Effector memory CD8-positive, alpha-beta T cell (primary cell): ENCODE measurements at regions not wholly inside any gene's neighbourhood (a gene's known extent, or its start where the extent isn't known, plus 50 kb on each side); places are given as distances from the start of the nearest gene placed in this dataset.
"Not testable (repeated sequence)": the region's sequence is repeated elsewhere in the genome, so short reads cannot be mapped to it uniquely, and the experiment has no call there.

Source experiments
- ATAC-seq: fragments of 150-1000 bp; cut with Tn5 transposase; replicated peaks from 2 replicates; pipeline ENCODE4 v1.10.0; 2021; ENCODE audit warnings: mild to moderate bottlenecking, moderate library complexity
- DNase-seq, 3 experiments: peaks; one replicate each; pipeline ENCODE4 v3.0.0; 2021
- H3K27ac Mint-ChIP-seq, 2 donors: one replicate each; pipeline ENCODE4 v1.8.0; 2022; ENCODE audit warnings: mild to moderate bottlenecking in 2 of 2, mixed read lengths in 2 of 2, moderate library complexity in 2 of 2
- H3K27me3 Mint-ChIP-seq, 2 donors: one replicate each; pipeline ENCODE4 v1.8.0; 2022; ENCODE audit warnings: mixed read lengths in 2 of 2
- H3K36me3 Mint-ChIP-seq: one replicate; pipeline ENCODE4 v1.8.0; 2022; ENCODE audit warnings: mild to moderate bottlenecking, moderate library complexity, mixed read lengths; ENCODE audit not compliant: insufficient read depth
- H3K4me1 Mint-ChIP-seq, 2 donors: one replicate each; pipeline ENCODE4 v1.8.0; 2022; ENCODE audit warnings: low read depth in 2 of 2, mixed read lengths in 2 of 2
- H3K4me3 Mint-ChIP-seq, 2 donors: one replicate each; pipeline ENCODE4 v1.8.0; 2022; ENCODE audit warnings: mild to moderate bottlenecking in 2 of 2, mixed read lengths in 2 of 2, moderate library complexity in 2 of 2
- H3K9me3 Mint-ChIP-seq, 2 donors: one replicate each; pipeline ENCODE4 v1.8.0; 2022; ENCODE audit warnings: mixed read lengths in 2 of 2

DNA sequence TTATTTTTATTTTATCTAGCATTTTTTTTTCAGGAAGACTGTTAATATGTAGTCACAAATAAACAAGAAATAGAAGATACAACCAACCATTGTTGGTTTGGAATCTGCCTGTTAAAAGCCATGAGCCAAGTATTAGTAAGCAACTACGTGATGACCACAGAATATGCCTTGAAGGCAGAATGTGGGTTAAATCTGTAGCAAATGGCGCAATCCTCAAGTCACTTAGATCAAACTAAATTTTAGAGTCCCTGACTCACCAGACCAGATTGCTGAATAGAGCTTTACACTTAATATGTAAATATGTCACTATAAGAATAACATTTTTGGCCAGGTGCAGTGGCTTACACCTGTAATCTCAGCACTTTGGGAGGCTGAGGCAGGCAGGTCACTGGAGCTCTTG, 800.1 kb upstream of the CITED2 start:
- Mint-ChIP-seq H3K27me3 (peaks cover 6% of the 10 kb centered on the region in 2 donors), H3K4me1 (peaks cover 0 to 4% of the 10 kb centered on the region in 2 donors), H3K36me3 (no peaks in the 10 kb centered on the region), H3K27ac (no peak overlapping the region), H3K9me3 (peaks cover 0 to 4% of the 10 kb centered on the region in 2 donors), H3K4me3 (no peak overlapping the region)
- ATAC-seq (no peak), DNase-seq (no peak)

DNA sequence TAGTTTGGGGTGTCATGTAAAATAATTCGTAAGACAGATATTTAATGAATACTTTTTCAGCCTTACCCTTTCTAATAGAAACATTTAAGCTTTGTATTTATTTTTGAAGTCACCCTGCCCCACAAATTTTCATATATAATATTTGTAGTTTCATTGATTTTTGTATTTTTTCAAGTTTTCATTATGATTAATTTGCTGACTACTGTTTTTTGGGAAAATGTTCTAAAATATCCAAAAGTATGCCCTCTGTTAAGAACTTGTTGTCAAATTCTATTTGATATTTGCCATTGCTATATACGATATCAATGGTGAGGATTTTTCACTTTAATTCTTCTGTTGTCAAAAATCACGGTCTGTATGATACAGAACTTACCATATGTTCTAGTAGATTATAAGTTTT, 793.9 kb upstream of the CITED2 start:
- H3K4me1 Mint-ChIP-seq = peaks cover 0 to 4% of the 10 kb centered on the region in 2 donors
- H3K36me3 Mint-ChIP-seq = no peaks in the 10 kb centered on the region
- peaks cover 0 to 4% of the 10 kb centered on the region in 2 donors for H3K9me3 Mint-ChIP-seq
- peaks cover 6% of the 10 kb centered on the region in 2 donors for H3K27me3 Mint-ChIP-seq
- ATAC-seq = no peak
- H3K4me3 Mint-ChIP-seq = no peak overlapping the region
- no peak overlapping the region for H3K27ac Mint-ChIP-seq
- DNase-seq = no peak

DNA sequence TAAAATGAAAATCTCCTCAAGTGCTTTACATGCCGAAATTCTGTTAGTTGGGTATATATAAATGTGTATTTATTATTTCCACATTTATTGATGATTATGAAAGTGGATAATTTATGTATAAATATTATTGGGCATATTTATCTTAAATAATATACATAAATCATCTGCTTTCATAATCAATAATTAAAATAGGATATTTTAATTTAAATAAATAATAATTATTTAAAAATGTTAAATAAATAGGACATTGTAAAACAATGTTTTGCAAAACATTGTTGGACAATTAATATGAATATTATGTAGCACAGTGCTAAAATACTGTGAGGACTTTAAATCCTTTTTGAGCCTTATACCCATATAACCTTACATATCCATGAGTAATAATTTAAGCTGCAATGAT, 786.5 kb upstream of the CITED2 start:
- peaks cover 0 to 2% of the 10 kb centered on the region in 2 donors for H3K9me3 Mint-ChIP-seq

DNA sequence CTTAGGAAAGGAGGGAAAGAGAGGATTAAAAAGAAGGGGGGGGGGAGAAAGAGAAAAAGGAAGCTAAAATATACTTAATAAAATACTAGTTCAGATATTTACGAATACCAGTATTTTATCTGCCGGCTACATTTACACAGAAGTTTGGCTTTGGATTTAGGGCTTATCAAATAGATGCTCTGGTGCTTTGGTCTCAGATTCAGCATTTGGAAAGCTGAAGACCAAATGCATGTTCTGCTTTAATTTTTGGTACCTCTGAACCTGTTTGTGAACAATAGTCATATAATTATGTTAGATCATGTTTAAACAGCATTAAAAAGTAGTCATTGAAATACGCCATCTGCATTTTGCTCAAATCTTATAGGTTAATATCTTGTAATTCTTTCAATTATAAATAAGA, 786.0 kb upstream of the CITED2 start:
- Mint-ChIP-seq H3K9me3 (peaks cover 0 to 2% of the 10 kb centered on the region in 2 donors), H3K27me3 (no peaks in the 10 kb centered on the region), H3K27ac (no peak overlapping the region), H3K4me3 (no peak overlapping the region), H3K4me1 (no peaks in the 10 kb centered on the region), H3K36me3 (no peaks in the 10 kb centered on the region)
- DNase-seq = no peak
- ATAC-seq = no peak

More for the DNA sequence above, 786.5 kb upstream of the CITED2 start:
- Mint-ChIP-seq H3K27me3 (no peaks in the 10 kb centered on the region), H3K36me3 (no peaks in the 10 kb centered on the region), H3K4me1 (no peaks in the 10 kb centered on the region), H3K4me3 (no peak overlapping the region), H3K27ac (no peak overlapping the region)
- DNase-seq (no peak), ATAC-seq (no peak)

DNA sequence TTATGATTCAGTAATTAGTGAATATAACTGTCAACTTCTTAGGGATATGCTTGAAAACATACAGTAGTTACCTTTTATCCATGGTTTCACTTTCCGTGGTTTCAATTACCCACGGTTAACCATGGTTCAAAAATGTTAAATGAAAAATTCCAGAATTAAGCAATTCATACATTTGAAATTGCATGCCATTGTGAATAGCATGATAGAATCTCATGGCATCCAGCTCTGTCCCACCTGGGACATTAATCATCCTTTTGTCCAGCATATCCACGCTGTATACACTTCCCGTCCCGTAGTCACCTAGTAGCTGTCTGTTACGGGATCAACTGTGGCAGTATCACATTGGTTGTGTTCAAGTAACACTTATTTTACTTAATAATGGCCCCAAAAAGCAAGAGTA, 781.7 kb upstream of the CITED2 start:
- H3K27me3 Mint-ChIP-seq = no peaks in the 10 kb centered on the region
- H3K9me3 Mint-ChIP-seq = no peaks in the 10 kb centered on the region
- no peak for DNase-seq
- H3K4me1 Mint-ChIP-seq = no peaks in the 10 kb centered on the region
- no peak overlapping the region for H3K4me3 Mint-ChIP-seq
- ATAC-seq = no peak
- H3K36me3 Mint-ChIP-seq = no peaks in the 10 kb centered on the region
- H3K27ac Mint-ChIP-seq = no peak overlapping the region

DNA sequence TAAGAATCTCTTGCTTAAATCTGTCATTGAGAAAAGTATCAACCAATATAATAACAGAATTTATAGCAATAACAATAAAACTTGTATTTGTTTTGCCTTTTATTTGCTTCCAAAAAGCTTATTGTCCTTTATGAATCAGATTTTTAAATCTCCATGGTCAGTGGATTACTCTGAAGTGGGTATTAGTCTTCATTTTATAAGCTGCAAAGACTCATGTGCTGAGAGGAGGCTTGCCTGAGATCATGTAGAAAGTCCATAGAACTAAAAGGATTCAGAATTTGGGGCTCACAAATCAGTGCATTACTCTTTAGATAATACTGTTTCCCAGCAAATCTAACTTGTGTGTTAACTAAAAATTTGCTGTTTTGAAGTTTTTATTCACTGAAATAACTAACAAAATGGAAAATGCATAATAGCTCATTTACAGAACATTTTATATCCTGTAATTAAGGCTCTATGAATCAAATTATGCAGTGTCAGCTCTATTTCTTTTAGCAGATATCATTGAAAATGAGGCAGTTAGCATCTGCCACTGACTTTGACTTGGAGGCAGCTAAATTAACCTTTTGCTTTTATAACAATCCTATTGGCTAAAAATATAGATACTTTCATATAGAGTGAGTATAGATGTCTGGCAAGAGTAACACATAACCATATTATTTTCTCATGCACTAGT, 781.1 kb upstream of the CITED2 start:
- Mint-ChIP-seq H3K36me3 (no peaks in the 10 kb centered on the region), H3K27me3 (no peaks in the 10 kb centered on the region), H3K27ac (no peak overlapping the region), H3K4me1 (no peaks in the 10 kb centered on the region), H3K4me3 (no peak overlapping the region), H3K9me3 (no peaks in the 10 kb centered on the region)
- DNase-seq = no peak
- no peak for ATAC-seq

DNA sequence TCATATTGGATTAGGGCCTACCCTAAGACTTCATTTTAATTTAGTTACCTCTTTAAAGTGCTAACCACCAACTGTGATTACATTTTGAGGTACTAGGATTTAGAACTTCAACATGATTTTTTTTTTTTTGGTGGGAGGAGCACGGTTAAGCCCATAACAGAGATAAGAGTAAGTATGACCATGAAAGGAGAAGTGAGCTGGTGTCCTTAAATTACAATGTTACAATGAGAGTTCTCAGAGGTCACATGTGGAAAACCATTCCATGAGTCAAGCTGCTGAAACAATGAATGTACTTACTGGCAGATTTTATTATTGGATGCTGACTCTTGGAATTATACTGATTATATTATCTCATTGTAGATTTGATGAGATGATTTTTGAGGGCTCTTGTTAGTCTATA, 779.3 kb upstream of the CITED2 start:
- no peak for ATAC-seq
- no peak for DNase-seq
- no peaks in the 10 kb centered on the region for H3K36me3 Mint-ChIP-seq
- no peak overlapping the region for H3K4me3 Mint-ChIP-seq
- H3K27me3 Mint-ChIP-seq = no peaks in the 10 kb centered on the region
- no peak overlapping the region for H3K27ac Mint-ChIP-seq
- no peaks in the 10 kb centered on the region for H3K9me3 Mint-ChIP-seq
- H3K4me1 Mint-ChIP-seq = no peaks in the 10 kb centered on the region

DNA sequence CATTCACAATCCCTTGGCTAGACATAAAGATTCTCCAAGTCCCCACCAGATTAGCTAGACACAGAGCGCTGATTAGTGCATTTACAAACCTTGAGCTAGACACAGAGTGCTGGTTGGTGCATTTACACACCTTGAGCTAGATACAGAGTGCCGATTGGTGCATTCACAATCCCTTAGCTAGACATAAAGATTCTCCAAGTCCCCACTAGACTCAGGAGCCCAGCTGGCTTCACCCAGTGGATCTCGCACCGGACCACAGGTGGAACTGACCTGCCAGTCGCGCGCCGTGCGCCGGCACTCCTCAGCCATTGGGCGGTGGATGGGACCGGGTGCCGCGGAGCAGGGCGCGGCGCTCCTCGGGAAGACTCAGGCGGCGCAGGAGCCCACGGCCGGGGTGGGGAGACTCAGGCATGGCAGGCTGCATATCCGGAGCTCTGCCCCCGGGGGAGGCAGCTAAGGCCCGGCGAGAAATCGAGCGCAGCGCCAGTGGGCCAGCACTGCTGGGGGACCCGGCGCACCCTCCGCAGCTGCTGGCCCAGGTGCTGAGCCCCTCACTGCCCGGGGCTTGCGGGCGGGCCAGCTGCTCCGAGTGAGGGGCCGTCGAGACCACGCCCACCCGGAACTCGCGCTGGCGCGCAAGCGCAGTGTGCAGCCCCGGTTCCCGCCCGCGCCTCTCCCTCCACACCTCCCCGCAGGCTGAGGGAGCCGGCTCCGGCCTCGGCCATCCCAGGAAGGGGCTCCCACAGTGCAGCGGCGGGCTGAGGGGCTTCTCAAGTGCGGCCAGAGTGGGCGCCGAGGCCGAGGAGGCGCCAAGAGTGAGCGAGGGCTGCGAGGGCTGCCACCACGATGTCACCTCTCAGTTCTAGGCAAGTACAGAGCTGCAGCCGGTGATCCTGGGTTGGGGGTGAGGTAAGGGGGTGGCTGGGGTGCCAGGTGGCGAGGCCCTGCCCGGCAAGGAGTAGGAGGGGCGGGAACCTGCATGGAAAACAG, 773.7 kb upstream of the CITED2 start:
- not testable (repeated sequence) for H3K36me3 Mint-ChIP-seq, H3K27me3 Mint-ChIP-seq, H3K4me3 Mint-ChIP-seq, ATAC-seq, DNase-seq, H3K9me3 Mint-ChIP-seq, H3K4me1 Mint-ChIP-seq, H3K27ac Mint-ChIP-seq

DNA sequence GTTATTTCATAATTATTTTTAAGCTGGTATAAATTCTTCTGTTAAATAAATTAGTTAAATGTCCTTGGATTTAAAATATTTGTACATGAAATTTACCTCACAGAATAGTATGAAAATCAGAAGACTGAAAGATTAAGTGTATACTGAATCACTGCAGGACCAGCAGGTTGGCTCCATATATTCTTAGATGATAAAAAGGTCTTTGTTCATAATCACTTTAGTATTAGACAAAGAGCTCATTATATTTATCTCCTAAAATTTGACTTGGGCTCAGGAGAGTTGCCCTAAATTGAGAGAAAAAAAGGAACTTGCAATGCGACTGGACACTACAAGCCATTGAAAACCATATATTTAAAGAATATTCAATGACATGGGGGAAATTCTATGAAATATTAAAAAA, 766.4 kb upstream of the CITED2 start:
- H3K4me1 Mint-ChIP-seq = no peaks in the 10 kb centered on the region
- no peaks in the 10 kb centered on the region for H3K36me3 Mint-ChIP-seq
- H3K4me3 Mint-ChIP-seq = no peak overlapping the region
- DNase-seq (no peak), ATAC-seq (no peak)
- no peaks in the 10 kb centered on the region for H3K9me3 Mint-ChIP-seq
- no peak overlapping the region for H3K27ac Mint-ChIP-seq
- H3K27me3 Mint-ChIP-seq = no peaks in the 10 kb centered on the region

DNA sequence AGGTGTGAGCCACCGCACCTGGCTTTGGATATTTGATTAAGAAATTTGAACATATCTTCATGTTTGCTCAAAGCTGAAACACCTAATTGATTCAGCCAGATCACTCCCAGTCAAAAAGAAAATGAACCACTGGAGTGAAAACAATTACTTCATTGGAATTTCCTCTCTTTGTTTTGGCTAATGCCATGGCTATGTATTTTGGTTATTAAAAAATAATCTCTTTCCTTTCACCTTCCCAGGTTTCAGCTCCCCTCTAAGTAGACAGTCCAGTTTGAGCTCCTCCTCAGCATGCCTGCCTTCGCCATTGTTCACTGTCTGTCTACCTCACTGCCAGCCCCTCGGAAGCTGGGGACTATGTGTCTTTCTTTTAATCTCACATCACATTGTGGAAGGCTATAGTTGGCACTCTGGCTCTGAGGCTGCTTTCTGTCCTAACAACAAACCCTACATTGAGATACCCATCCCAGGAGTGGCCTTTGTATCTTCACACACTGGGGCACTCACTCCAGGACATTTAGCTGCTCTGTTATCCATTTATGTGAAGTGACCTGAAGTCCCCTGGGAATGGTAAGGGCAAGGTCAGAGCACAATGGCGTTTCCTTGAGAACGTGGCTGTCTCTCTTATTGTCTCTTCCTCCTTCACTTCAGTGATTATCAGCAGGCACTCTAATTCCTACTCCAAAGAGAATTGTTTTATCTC, 764.0 kb upstream of the CITED2 start:
- H3K4me3 Mint-ChIP-seq = no peak overlapping the region
- no peaks in the 10 kb centered on the region for H3K27me3 Mint-ChIP-seq
- no peaks in the 10 kb centered on the region for H3K4me1 Mint-ChIP-seq
- no peaks in the 10 kb centered on the region for H3K9me3 Mint-ChIP-seq
- H3K27ac Mint-ChIP-seq = no peak overlapping the region
- no peaks in the 10 kb centered on the region for H3K36me3 Mint-ChIP-seq
- ATAC-seq = no peak
- DNase-seq = no peak

DNA sequence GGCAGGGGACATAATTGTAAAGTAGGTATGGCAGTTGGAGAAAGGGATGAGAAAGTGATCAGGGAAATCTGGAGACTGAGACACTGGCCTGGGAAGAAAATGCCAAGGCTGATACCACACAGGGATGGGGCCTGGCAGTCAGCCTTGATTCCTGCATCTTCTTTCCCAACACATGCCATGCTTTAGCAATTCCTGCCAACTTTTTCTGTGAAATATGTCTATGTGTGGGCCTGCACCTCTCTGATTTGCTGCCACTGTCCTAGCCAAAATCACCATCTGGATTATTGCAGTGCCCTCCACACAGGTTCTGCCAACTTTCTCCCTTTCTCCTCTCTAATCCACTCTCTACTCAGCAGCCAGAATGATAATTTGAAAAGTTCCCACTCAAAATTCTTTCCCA, 759.8 kb upstream of the CITED2 start:
- DNase-seq (no peak), ATAC-seq (no peak)
- H3K4me3 Mint-ChIP-seq = no peak overlapping the region
- no peaks in the 10 kb centered on the region for H3K36me3 Mint-ChIP-seq
- no peak overlapping the region for H3K27ac Mint-ChIP-seq
- H3K27me3 Mint-ChIP-seq = no peaks in the 10 kb centered on the region
- H3K9me3 Mint-ChIP-seq = peaks cover 5 to 15% of the 10 kb centered on the region in 2 donors
- no peaks in the 10 kb centered on the region for H3K4me1 Mint-ChIP-seq

DNA sequence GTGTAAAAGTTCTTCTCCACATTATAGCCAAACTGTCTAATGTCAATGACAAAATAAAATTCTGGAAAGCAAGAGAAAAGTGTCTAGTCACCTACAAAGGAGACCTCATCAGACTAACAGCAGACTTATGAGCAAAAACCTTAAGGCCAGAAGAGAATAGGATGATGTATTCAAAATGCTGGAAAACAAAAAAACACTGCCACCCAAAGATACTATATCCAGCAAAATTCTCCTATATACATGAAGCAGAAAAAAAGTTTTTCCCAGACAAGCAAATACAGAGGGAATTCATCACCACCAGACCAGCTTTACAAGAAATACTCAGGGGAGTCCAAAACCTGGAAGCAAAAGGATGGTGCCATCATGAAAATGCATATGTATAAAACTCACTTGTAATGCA, 755.6 kb upstream of the CITED2 start:
- H3K27ac Mint-ChIP-seq = no peak overlapping the region

DNA sequence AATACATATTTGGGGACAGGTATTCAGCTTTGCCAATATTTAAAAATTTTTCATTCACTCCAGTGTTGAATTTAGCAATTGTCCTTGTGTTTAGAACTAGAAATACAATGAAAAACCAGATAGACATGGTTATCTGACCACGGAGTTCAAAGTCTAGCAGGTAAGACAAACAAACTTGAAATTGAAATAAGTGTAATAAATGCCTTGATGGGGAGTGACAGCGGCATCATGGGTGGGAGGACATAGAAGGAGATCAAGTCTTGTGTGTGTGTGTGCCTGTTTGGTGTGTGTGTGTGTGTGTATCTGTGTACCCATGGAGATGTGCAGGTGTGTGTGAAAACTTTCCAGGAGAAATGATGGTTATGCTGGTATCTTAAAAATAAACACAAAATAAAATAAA, 750.0 kb upstream of the CITED2 start:
- Mint-ChIP-seq H3K36me3 (no peaks in the 10 kb centered on the region), H3K9me3 (peaks cover 0 to 3% of the 10 kb centered on the region in 2 donors), H3K27me3 (no peaks in the 10 kb centered on the region), H3K4me1 (no peaks in the 10 kb centered on the region), H3K27ac (no peak overlapping the region), H3K4me3 (no peak overlapping the region)
- no peak for ATAC-seq
- no peak for DNase-seq

More for the DNA sequence above, 755.6 kb upstream of the CITED2 start:
- H3K4me3 Mint-ChIP-seq = no peak overlapping the region
- no peak for ATAC-seq
- no peaks in the 10 kb centered on the region for H3K27me3 Mint-ChIP-seq
- H3K4me1 Mint-ChIP-seq = no peaks in the 10 kb centered on the region
- DNase-seq = no peak
- H3K9me3 Mint-ChIP-seq = peaks cover 7 to 15% of the 10 kb centered on the region in 2 donors
- no peaks in the 10 kb centered on the region for H3K36me3 Mint-ChIP-seq
